H9 (cell line): ENCODE measurements at regions not wholly inside any gene's neighbourhood (a gene's known extent, or its start where the extent isn't known, plus 50 kb on each side); places are given as distances from the start of the nearest gene placed in this dataset.

Experiments
- DNase-seq: peaks from one replicate; pipeline ENCODE4 v3.0.0-alpha.2; 2017
- H2AFZ ChIP-seq: one replicate; pipeline ENCODE4 v1.6.1; 2013; ENCODE audit warnings: mild to moderate bottlenecking, low read length, control low read depth, moderate library complexity
- H2AK5ac ChIP-seq: 2 replicates; pipeline ENCODE4 v1.6.1; 2013; ENCODE audit warnings: low read length, control low read depth, mixed read lengths; ENCODE audit not compliant: insufficient read length
- H2BK120ac ChIP-seq: one replicate; pipeline ENCODE4 v1.6.1; 2013; ENCODE audit warnings: low read depth, mild to moderate bottlenecking, low read length, control low read depth, inconsistent platforms; ENCODE audit not compliant: poor library complexity, severe bottlenecking
- H2BK12ac ChIP-seq: 2 replicates; pipeline ENCODE4 v1.6.1; 2013; ENCODE audit warnings: low read length, control low read depth, mixed read lengths, low read depth; ENCODE audit not compliant: insufficient read length
- H2BK15ac ChIP-seq: 2 replicates; pipeline ENCODE4 v1.6.1; 2013; ENCODE audit warnings: low read depth, low read length, control low read depth
- H2BK20ac ChIP-seq: one replicate; pipeline ENCODE4 v1.6.1; 2013; ENCODE audit warnings: low read depth, mild to moderate bottlenecking, low read length, control low read depth, inconsistent platforms; ENCODE audit not compliant: poor library complexity, severe bottlenecking
- H2BK5ac ChIP-seq: 2 replicates; pipeline ENCODE4 v1.6.1; 2013; ENCODE audit warnings: low read length, control low read depth, mixed read lengths; ENCODE audit not compliant: insufficient read length
- H3K14ac ChIP-seq: 2 replicates; pipeline ENCODE4 v1.6.1; 2013; ENCODE audit warnings: low read length, control low read depth; ENCODE audit not compliant: insufficient read depth
- H3K18ac ChIP-seq: 2 replicates; pipeline ENCODE4 v1.6.1; 2013; ENCODE audit warnings: low read depth, mild to moderate bottlenecking, mixed read lengths, low read length, control low read depth; ENCODE audit not compliant: insufficient read length
- H3K23ac ChIP-seq: 2 replicates; pipeline ENCODE4 v1.6.1; 2013; ENCODE audit warnings: low read length, control low read depth, mixed read lengths, low read depth; ENCODE audit not compliant: insufficient read length
- H3K23me2 ChIP-seq: 2 replicates; pipeline ENCODE4 v1.6.1; 2013; ENCODE audit warnings: low read depth, mild to moderate bottlenecking, mixed read lengths, low read length, control low read depth; ENCODE audit not compliant: insufficient read length, poor library complexity, severe bottlenecking
- H3K27ac ChIP-seq: 2 replicates; pipeline ENCODE4 v1.5.1; 2013; ENCODE audit warnings: low read length, control low read depth, mixed read lengths, low read depth; ENCODE audit not compliant: insufficient read length
- H3K27me3 ChIP-seq: 2 replicates; pipeline ENCODE4 v1.6.1; 2013; ENCODE audit warnings: low read length, control low read depth, inconsistent platforms; ENCODE audit not compliant: insufficient read depth
- H3K4ac ChIP-seq: 2 replicates; pipeline ENCODE4 v1.6.1; 2013; ENCODE audit warnings: low read depth, mild to moderate bottlenecking, control low read depth, inconsistent platforms, low read length, moderate library complexity
- H3K4me1 ChIP-seq: 2 replicates; pipeline ENCODE4 v1.6.1; 2013; ENCODE audit warnings: low read length, control low read depth, inconsistent platforms; ENCODE audit not compliant: insufficient read depth
- H3K4me2 ChIP-seq: 2 replicates; pipeline ENCODE4 v1.6.1; 2013; ENCODE audit warnings: low read length, control low read depth, mixed read lengths; ENCODE audit not compliant: insufficient read length, insufficient read depth
- H3K56ac ChIP-seq: 2 replicates; pipeline ENCODE4 v1.6.1; 2013; ENCODE audit warnings: low read depth, mild to moderate bottlenecking, mixed read lengths, low read length, control low read depth; ENCODE audit not compliant: insufficient read length
- H3K79me1 ChIP-seq: 2 replicates; pipeline ENCODE4 v1.6.1; 2013; ENCODE audit warnings: low read depth, mild to moderate bottlenecking, moderate library complexity, low read length, control low read depth, inconsistent platforms; ENCODE audit not compliant: insufficient read depth, poor library complexity, severe bottlenecking
- H3K79me2 ChIP-seq: 2 replicates; pipeline ENCODE4 v1.6.1; 2013; ENCODE audit warnings: low read length, control low read depth, inconsistent platforms; ENCODE audit not compliant: insufficient read depth
- H3K9ac ChIP-seq: 2 replicates; pipeline ENCODE4 v1.6.1; 2013; ENCODE audit warnings: low read length, control low read depth, mixed read lengths; ENCODE audit not compliant: insufficient read length; ENCODE audit errors: extremely low read depth
- H3K9me3 ChIP-seq: one replicate; pipeline ENCODE4 v1.6.1; 2013; ENCODE audit warnings: low read depth, low read length, inconsistent platforms; ENCODE audit not compliant: control insufficient read depth
- H3T11ph ChIP-seq: one replicate; pipeline ENCODE4 v1.6.1; 2013; ENCODE audit warnings: mild to moderate bottlenecking, low read length, control low read depth, inconsistent platforms
- H4K20me1 ChIP-seq: one replicate; pipeline ENCODE4 v1.6.1; 2013; ENCODE audit not compliant: control insufficient read depth, insufficient read length, insufficient read depth
- H4K5ac ChIP-seq: 2 replicates; pipeline ENCODE4 v1.6.1; 2013; ENCODE audit warnings: low read depth, mild to moderate bottlenecking, mixed read lengths, low read length, control low read depth; ENCODE audit not compliant: insufficient read length
- H4K8ac ChIP-seq: replicated peaks from 2 replicates; pipeline ENCODE4 v1.6.1; 2013; ENCODE audit warnings: low read length, control low read depth, mixed read lengths, low read depth; ENCODE audit not compliant: insufficient read length
- H4K91ac ChIP-seq: 2 replicates; pipeline ENCODE4 v1.6.1; 2013; ENCODE audit warnings: low read depth, mild to moderate bottlenecking, moderate library complexity, mixed read lengths, low read length, control low read depth; ENCODE audit not compliant: insufficient read length
- H3K27ac Mint-ChIP-seq, 3 experiments: 2 replicates in 2 of 3; 3 replicates in 1 of 3; pipeline ENCODE4 v1.8.0; 2020 to 2021; ENCODE audit warnings: mixed read lengths in 3 of 3, mild to moderate bottlenecking in 1 of 3, moderate library complexity in 1 of 3
- H3K27me3 Mint-ChIP-seq: 2 replicates; pipeline ENCODE4 v1.8.0; 2021; ENCODE audit warnings: low read depth, mild to moderate bottlenecking, moderate library complexity, mixed read lengths
- H3K36me3 Mint-ChIP-seq, 3 experiments: 2 replicates in 2 of 3; 3 replicates in 1 of 3; pipeline ENCODE4 v1.8.0; 2020 to 2021; ENCODE audit warnings: low read depth in 3 of 3, mixed read lengths in 3 of 3; ENCODE audit not compliant: insufficient read depth in 1 of 3
- H3K4me1 Mint-ChIP-seq, 2 experiments: 2 replicates each; pipeline ENCODE4 v1.8.0; 2020; ENCODE audit warnings: mixed read lengths in 2 of 2
- H3K4me3 Mint-ChIP-seq, 2 experiments: 2 replicates in 1 of 2; 3 replicates in 1 of 2; pipeline ENCODE4 v1.8.0; 2020 to 2021; ENCODE audit warnings: mild to moderate bottlenecking in 2 of 2, mixed read lengths in 2 of 2, moderate library complexity in 1 of 2
- H3K9me3 Mint-ChIP-seq, 2 experiments: 2 replicates in 1 of 2; 3 replicates in 1 of 2; pipeline ENCODE4 v1.8.0; 2020; ENCODE audit warnings: mild to moderate bottlenecking in 2 of 2, mixed read lengths in 2 of 2, moderate library complexity in 1 of 2
- CTCF ChIP-seq: fragments of 200-600 bp; sonication (generic); conservative IDR thresholded peaks from 3 replicates; pipeline ENCODE4 v1.8.0; 2021; ENCODE audit warnings: antibody characterized with exemption, mild to moderate bottlenecking
- WGBS: extraction: QIAGEN DNeasy Blood & Tissue Kit; methylation state at CpG from one replicate; pipeline ENCODE4 v1.1.7; 2013; ENCODE audit warnings: missing lambda C conversion rate, low lambda C conversion rate, mixed read lengths; ENCODE audit not compliant: insufficient read length; ENCODE audit errors: extremely low coverage; 5-methylcytosine and 5-hydroxymethylcytosine counted together

- no peaks in the 10 kb centered on the region; the same call in 1 of the 2 replicates for H3K4me1 ChIP-seq
- Mint-ChIP-seq H3K36me3 (peaks cover 0 to 4% (median 0%) of the 10 kb centered on the region in 3 experiments; a peak in 3 of 7 replicates), H3K27ac (peak overlapping the region in 1 of 3 experiments; percentile 44; a peak in 1 of 7 replicates), H3K9me3 (peaks cover 0 to 2% of the 10 kb centered on the region in 2 experiments; a peak in 1 of 5 replicates), H3K4me3 (peak overlapping the region; percentile 64 to 71), H3K27me3 (peaks cover 56% of the 10 kb centered on the region), H3K4me1 (peaks cover 19 to 24% of the 10 kb centered on the region in 2 experiments)
- no peak overlapping the region for H4K91ac ChIP-seq
- no peak for DNase-seq
- no peak overlapping the region for H3K27ac ChIP-seq
- H3K23me2 ChIP-seq = peaks cover 22% of the 10 kb centered on the region
- no peaks in the 10 kb centered on the region for H3K79me2 ChIP-seq
- no peaks in the 10 kb centered on the region for H3K9me3 ChIP-seq
- H3K18ac ChIP-seq = no peak overlapping the region
- 0 out of 2 replicates have a peak overlapping the region, but pooled peaks have one; percentile 61 for H3K14ac ChIP-seq
- no peaks in the 10 kb centered on the region for H3K79me1 ChIP-seq
- TF ChIP-seq CTCF = no peak
- H4K20me1 ChIP-seq = peaks cover 3% of the 10 kb centered on the region
- H3K56ac ChIP-seq = no peak overlapping the region
- H3T11ph ChIP-seq = no peak overlapping the region
- peak overlapping the region; percentile 73 for H3K4me2 ChIP-seq
- no peak overlapping the region for H2BK15ac ChIP-seq
- H2BK120ac ChIP-seq = no peak overlapping the region
- H4K8ac ChIP-seq = no peak overlapping the region
- no peak overlapping the region for H2AFZ ChIP-seq
- no peak overlapping the region for H3K4ac ChIP-seq
- no peak overlapping the region for H4K5ac ChIP-seq
- no peak overlapping the region for H2BK12ac ChIP-seq
- H3K23ac ChIP-seq = no peak overlapping the region
- H3K27me3 ChIP-seq = peaks cover 23% of the 10 kb centered on the region
- no peak overlapping the region for H2BK20ac ChIP-seq
- H3K9ac ChIP-seq = no peak overlapping the region
- no peak overlapping the region for H2BK5ac ChIP-seq
- WGBS = no CpG with 5 or more reads among the region's 17 CpGs
- no peak overlapping the region for H2AK5ac ChIP-seq
Measured at GRCh38 chr17:64781810-64782555, 119.9 kb upstream of the SMURF2 start.
